RWPE1 (cell line): ENCODE measurements at regions not wholly inside any gene's neighbourhood (a gene's known extent, or its start where the extent isn't known, plus 50 kb on each side); places are given as distances from the start of the nearest gene placed in this dataset.

Source experiments
- CTCF ChIA-PET: fragments of 350-600 bp; sonication (Branson Sonifier 250); formaldehyde crosslinking; extraction: SDS; loops from one replicate; lab custom pipeline; 2021; lab: Yijun Ruan, JAX
- POLR2A ChIA-PET: fragments of 400-600 bp; formaldehyde crosslinking; extraction: SDS; loops from one replicate; lab custom pipeline; 2020; ENCODE audit warnings: antibody characterized with exemption; ENCODE audit not compliant: low non-redundant PET; lab: Yijun Ruan, JAX
- DNase-seq: peaks from one replicate; pipeline ENCODE4 v3.0.0; 2012; ENCODE audit warnings: low spot score
- H3K27ac ChIP-seq: fragments of 450-650 bp; 2 replicates; pipeline ENCODE4 v1.5.1; 2017
- TF ChIP-seq, protein P1 (sequence below): fragments of 450-650 bp; conservative IDR thresholded peaks from 2 replicates; pipeline ENCODE4 v1.5.1; 2017; ENCODE audit warnings: low read depth, mild to moderate bottlenecking

DNA sequence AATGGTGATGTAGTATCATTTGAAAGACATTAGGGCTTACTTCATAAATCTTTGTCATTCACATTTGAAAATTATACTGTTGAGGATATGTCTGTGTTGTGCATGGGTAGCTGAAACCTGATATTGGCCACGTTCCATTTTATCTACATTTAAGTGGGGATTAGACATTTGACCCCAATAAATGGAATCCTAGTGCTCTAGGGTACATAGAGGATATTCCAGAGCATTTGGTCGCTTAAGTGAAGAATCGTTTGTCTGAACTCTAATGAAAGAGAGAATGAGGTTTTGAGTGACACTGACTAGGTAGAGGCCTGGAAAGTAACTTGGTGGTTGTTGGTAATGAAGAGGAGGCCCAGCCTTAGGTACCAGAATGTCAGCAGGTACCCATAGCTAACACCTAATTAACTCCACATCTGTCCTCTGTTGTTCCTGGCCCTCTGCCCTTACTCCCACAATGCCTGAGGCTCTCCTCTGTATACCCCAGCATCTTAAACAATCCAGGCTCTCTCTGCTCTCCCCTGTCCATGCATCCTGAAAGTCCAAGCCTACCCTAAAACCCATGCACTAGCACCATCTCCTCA, 299.5 kb upstream of the KLF3 start:
- ChIA-PET POLR2A (no interaction called here), CTCF (interaction anchor here (0.7 kb wide), 1 partner anchor 313 kb away, joined by 3 read pairs; no protein-coding TSS in a partner anchor)
- no peak for DNase-seq
- TF ChIP-seq, protein P1, sequence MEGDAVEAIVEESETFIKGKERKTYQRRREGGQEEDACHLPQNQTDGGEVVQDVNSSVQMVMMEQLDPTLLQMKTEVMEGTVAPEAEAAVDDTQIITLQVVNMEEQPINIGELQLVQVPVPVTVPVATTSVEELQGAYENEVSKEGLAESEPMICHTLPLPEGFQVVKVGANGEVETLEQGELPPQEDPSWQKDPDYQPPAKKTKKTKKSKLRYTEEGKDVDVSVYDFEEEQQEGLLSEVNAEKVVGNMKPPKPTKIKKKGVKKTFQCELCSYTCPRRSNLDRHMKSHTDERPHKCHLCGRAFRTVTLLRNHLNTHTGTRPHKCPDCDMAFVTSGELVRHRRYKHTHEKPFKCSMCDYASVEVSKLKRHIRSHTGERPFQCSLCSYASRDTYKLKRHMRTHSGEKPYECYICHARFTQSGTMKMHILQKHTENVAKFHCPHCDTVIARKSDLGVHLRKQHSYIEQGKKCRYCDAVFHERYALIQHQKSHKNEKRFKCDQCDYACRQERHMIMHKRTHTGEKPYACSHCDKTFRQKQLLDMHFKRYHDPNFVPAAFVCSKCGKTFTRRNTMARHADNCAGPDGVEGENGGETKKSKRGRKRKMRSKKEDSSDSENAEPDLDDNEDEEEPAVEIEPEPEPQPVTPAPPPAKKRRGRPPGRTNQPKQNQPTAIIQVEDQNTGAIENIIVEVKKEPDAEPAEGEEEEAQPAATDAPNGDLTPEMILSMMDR: no peak
- H3K27ac ChIP-seq: no peak overlapping the region

DNA sequence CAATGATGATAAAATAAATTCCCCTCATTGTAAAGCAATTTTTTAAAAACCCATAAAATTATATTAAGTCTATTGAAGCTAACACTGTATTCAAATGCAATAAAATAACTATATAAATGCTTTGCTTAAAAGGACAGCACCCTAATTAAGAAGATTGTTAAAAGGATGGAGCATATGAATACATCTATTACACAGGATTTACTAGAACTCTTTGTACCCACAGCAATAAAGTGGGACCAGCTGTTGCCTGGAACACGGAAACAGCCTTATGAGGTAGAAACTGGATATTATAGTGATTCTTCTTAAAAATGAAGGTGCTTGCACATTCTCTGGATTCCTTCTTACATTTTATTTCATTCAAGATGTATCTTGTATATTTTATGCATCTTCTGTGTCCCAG, 298.7 kb upstream of the KLF3 start:
- TF ChIP-seq, protein P1: no peak
- ChIA-PET POLR2A (no interaction called here), CTCF (interaction anchor here (0.6 kb wide), 1 partner anchor 34 kb away, joined by 3 read pairs; no protein-coding TSS in a partner anchor)
- DNase-seq: no peak
- H3K27ac ChIP-seq: no peak overlapping the region

DNA sequence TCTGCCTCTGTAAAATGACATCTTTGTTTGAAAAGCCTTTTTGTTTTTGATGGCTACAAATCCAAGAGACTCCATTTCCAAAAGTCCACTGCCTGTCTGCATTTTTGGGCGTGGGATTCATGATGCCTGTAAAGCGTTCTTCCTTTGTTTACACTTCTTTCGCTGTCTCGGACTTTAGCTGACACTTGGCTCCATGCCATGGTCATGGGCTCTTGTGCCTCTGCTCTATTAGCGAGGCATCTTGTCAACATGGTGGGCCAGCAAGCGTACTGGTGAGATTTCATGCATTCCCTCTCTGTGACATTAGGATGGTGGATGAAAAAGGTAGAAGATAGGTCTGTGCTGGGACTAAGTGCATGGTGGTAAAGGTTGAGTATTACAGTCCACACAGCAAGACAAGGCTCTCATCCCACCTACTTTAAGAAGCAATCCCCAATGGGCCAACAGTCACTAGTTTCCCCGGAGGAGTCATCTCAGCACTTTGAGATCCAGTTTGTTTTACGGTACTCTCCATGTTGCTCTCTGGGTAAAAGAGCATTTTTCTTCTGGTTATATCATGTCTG, 298.2 kb upstream of the KLF3 start:
- ChIA-PET POLR2A (no interaction called here), CTCF (interaction anchor here (0.6 kb wide), 1 partner anchor 34 kb away, joined by 3 read pairs; no protein-coding TSS in a partner anchor)
- no peak overlapping the region for H3K27ac ChIP-seq
- DNase-seq: no peak
- TF ChIP-seq, protein P1: no peak

DNA sequence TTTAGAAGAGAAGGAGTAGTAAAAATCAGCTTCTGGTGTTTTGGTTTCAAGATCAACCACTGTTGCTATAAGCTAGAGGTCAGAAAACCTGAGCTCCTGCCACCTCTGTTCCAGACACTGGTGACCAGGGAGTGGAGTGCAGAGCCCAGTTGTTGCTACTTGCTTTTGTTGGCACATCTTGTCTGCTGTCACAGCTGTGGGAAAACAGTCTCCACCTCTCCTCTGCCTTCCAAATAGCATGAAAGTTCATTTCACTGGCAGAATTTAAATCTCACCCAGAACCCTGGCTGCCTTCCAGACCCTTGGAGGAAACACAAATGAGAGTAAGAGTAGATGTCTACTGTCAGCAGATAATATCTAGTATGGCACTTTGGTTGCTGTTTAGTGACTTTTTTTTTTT, 297.5 kb upstream of the KLF3 start:
- POLR2A ChIA-PET: no interaction called here
- H3K27ac ChIP-seq: no peak overlapping the region
- TF ChIP-seq, protein P1: no peak
- DNase-seq: no peak
- CTCF ChIA-PET: no interaction called here

DNA sequence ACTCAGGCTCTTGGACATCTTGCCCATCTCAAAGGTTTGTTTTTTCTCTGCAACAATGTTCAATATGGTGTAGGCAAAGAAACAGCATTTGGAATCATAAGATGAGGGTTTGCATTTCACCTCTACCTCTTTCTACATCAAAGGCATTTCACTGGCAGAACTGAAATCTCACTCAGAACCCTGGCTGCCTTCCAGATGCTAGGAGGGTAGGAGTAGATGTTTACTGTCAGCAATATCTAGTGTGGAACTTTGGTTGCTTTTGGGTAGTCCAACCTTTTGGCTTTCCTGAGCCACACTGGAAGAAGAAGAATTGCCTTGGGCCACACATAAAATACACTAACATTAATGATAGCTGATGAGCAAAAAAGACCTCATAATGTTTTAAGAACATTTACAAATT, 297.0 kb upstream of the KLF3 start:
- TF ChIP-seq, protein P1: no peak
- POLR2A ChIA-PET: no interaction called here
- no peak for DNase-seq
- CTCF ChIA-PET: no interaction called here
- H3K27ac ChIP-seq: no peak overlapping the region

DNA sequence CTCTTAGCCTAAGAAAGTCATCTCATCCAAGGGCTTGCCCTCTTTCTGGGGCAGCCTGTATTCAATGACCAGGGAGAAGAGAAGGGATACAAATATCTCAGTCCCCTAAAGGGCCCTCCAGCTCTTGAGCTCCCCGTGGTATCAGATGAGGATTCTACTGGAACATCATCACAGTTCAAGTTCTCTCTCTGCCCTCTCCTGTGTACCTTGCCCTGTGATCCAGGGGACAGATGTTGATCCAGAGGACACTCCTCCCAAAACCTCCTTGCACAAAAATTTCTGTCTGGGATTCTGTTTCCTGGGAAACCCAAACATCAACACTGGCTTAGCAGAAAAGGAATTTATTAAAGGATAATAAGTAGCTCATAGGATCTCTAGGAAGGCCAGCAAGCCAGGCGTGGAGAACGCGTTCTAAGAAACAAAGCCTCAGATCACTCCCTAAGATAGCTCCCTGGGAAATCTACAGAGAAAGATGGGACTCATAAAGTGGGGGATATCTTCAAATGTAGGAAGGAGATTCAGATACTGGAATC, 296.3 kb upstream of the KLF3 start:
- no peak overlapping the region for H3K27ac ChIP-seq
- no peak for DNase-seq
- POLR2A ChIA-PET: no interaction called here
- CTCF ChIA-PET: interaction anchor here (0.6 kb wide), 2 partner anchors 19 to 1859 kb away, joined by 3 read pairs; no protein-coding TSS in a partner anchor
- TF ChIP-seq, protein P1: no peak
